ENCODE measurements at regions not wholly inside any gene's neighbourhood (a gene's known extent, or its start where the extent isn't known, plus 50 kb on each side); places are given as distances from the start of the nearest gene placed in this dataset.

- TF ChIP-seq CTCF (conservative IDR thresholded peaks at IDR 0.05), result no peak
- no peak for TF ChIP-seq EZH2 (IDR thresholded peaks at IDR 0.05; ENCODE audit: low read depth)
Observed at GRCh38 chr5:158410976-158411375, 552.0 kb upstream of the CLINT1 start.
